ENCODE measurements at regions not wholly inside any gene's neighbourhood (a gene's known extent, or its start where the extent isn't known, plus 50 kb on each side); places are given as distances from the start of the nearest gene placed in this dataset.

- H3K27ac ChIP-seq (ENCODE audit: control insufficient read depth, insufficient read depth, low read length): no peak overlapping the region
- H3K9me3 ChIP-seq (ENCODE audit: control insufficient read depth, low read depth, low read length): peaks cover 5% of the 10 kb centered on the region
- FAIRE-seq: no peak
- H3K4me1 ChIP-seq (ENCODE audit: control insufficient read depth, extremely low read depth, insufficient read depth, low read length): no peaks in the 10 kb centered on the region
- H3K36me3 ChIP-seq (ENCODE audit: control insufficient read depth in 2 of 2, extremely low read depth in 1 of 2, insufficient read depth in 2 of 2, low read length in 2 of 2): no peaks in the 10 kb centered on the region
- H3K4me3 ChIP-seq (ENCODE audit: control insufficient read depth in 2 of 3, extremely low read depth in 1 of 3, insufficient read depth in 2 of 3, low read depth in 1 of 3, low read length in 3 of 3): no peak overlapping the region
- no peak overlapping the region for H2AFZ ChIP-seq (ENCODE audit: control insufficient read depth, low read length)
- TF ChIP-seq EZH2 (IDR thresholded peaks at IDR 0.05; ENCODE audit: low read length): no peak
- no peak for TF ChIP-seq CTCF (optimal IDR thresholded peaks at IDR 0.05 in 1 of 3, IDR thresholded peaks at IDR 0.05 in 1 of 3, conservative IDR thresholded peaks at IDR 0.05 in 1 of 3; ENCODE audit: extremely low read depth in 1 of 3, insufficient read depth in 2 of 3, low read length in 3 of 3)
- H3K9ac ChIP-seq (ENCODE audit: control insufficient read depth, extremely low read depth, insufficient read depth, low read length): no peak overlapping the region
- no peaks in the 10 kb centered on the region for H4K20me1 ChIP-seq (ENCODE audit: control insufficient read depth, extremely low read depth, insufficient read depth, low read length)
- H3K79me2 ChIP-seq (ENCODE audit: control insufficient read depth, insufficient read depth, low read length): no peaks in the 10 kb centered on the region
- DNase-seq (ENCODE audit: low read depth, low spot score): no peak
- dilution Hi-C loops (cut with MboI; ENCODE audit: extremely low pct_ligation_motif_present, low sequenced_read_pairs): no loop called here
- H3K9me1 ChIP-seq (ENCODE audit: control insufficient read depth, extremely low read depth, insufficient read depth, low read length): no peaks in the 10 kb centered on the region
- H3K4me2 ChIP-seq (ENCODE audit: control insufficient read depth, extremely low read depth, insufficient read depth, low read depth, low read length): no peak overlapping the region
- H3K27me3 ChIP-seq (ENCODE audit: control insufficient read depth, extremely low read depth, insufficient read depth, low read length): no peaks in the 10 kb centered on the region
Measured at GRCh38 chr5:53392073-53392472, 88.4 kb upstream of the FST start.

GRCh38 chr5:53394808-53395207 is 85.6 kb upstream of the FST start:
- dilution Hi-C loops (cut with MboI; ENCODE audit: extremely low pct_ligation_motif_present, low sequenced_read_pairs): no loop called here
- H3K36me3 ChIP-seq (ENCODE audit: control insufficient read depth in 2 of 2, extremely low read depth in 1 of 2, insufficient read depth in 2 of 2, low read length in 2 of 2): no peaks in the 10 kb centered on the region
- H3K27ac ChIP-seq (ENCODE audit: control insufficient read depth, insufficient read depth, low read length): no peak overlapping the region
- no peaks in the 10 kb centered on the region for H3K27me3 ChIP-seq (ENCODE audit: control insufficient read depth, extremely low read depth, insufficient read depth, low read length)
- H3K79me2 ChIP-seq (ENCODE audit: control insufficient read depth, insufficient read depth, low read length): no peaks in the 10 kb centered on the region
- H3K9me3 ChIP-seq (ENCODE audit: control insufficient read depth, low read depth, low read length): no peaks in the 10 kb centered on the region
- H3K4me1 ChIP-seq (ENCODE audit: control insufficient read depth, extremely low read depth, insufficient read depth, low read length): peaks cover 8% of the 10 kb centered on the region
- H3K4me3 ChIP-seq (ENCODE audit: control insufficient read depth in 2 of 3, extremely low read depth in 1 of 3, insufficient read depth in 2 of 3, low read depth in 1 of 3, low read length in 3 of 3): no peak overlapping the region
- FAIRE-seq: no peak
- H2AFZ ChIP-seq (ENCODE audit: control insufficient read depth, low read length): no peak overlapping the region
- H3K9ac ChIP-seq (ENCODE audit: control insufficient read depth, extremely low read depth, insufficient read depth, low read length): no peak overlapping the region
- H3K4me2 ChIP-seq (ENCODE audit: control insufficient read depth, extremely low read depth, insufficient read depth, low read depth, low read length): no peak overlapping the region
- TF ChIP-seq CTCF (optimal IDR thresholded peaks at IDR 0.05 in 1 of 3, IDR thresholded peaks at IDR 0.05 in 1 of 3, conservative IDR thresholded peaks at IDR 0.05 in 1 of 3; ENCODE audit: extremely low read depth in 1 of 3, insufficient read depth in 2 of 3, low read length in 3 of 3) (no peak), EZH2 (IDR thresholded peaks at IDR 0.05; ENCODE audit: low read length) (no peak)
- no peaks in the 10 kb centered on the region for H4K20me1 ChIP-seq (ENCODE audit: control insufficient read depth, extremely low read depth, insufficient read depth, low read length)
- H3K9me1 ChIP-seq (ENCODE audit: control insufficient read depth, extremely low read depth, insufficient read depth, low read length): no peaks in the 10 kb centered on the region
- no peak for DNase-seq (ENCODE audit: low read depth, low spot score)

Data from keratinocyte (primary cell).